GM12878 (cell line): ENCODE measurements at regions not wholly inside any gene's neighbourhood (a gene's known extent, or its start where the extent isn't known, plus 50 kb on each side); places are given as distances from the start of the nearest gene placed in this dataset.

ENCODE experiments used
- ATAC-seq: fragments of 200-7000 bp; cut with Tn5 transposase; 3 replicates; pipeline ENCODE4 v1.9.1; 2020; ENCODE audit warnings: mild to moderate bottlenecking, moderate library complexity
- BruUV-seq: library from RNA; stranded (reverse); fragments of 400-500 nt; replicated peaks from 2 replicates; lab custom pipeline; 2021; lab: Mats Ljungman, UMichigan
- CTCF ChIA-PET: fragments of 300-600 bp; sonication (Branson Sonifier 250); formaldehyde crosslinking; extraction: SDS; loops from one replicate; lab custom pipeline; 2021; ENCODE audit warnings: inconsistent platforms; lab: Yijun Ruan, JAX
- POLR2A ChIA-PET: fragments of 350-600 bp; formaldehyde crosslinking; extraction: SDS; loops from one replicate; lab custom pipeline; 2021; ENCODE audit warnings: inconsistent platforms; lab: Charles Lee
- RAD21 ChIA-PET: fragments of 300-600 bp; sonication (Branson Sonifier 250); formaldehyde crosslinking; loops from one replicate; lab custom pipeline; 2023; ENCODE audit warnings: antibody characterized with exemption; ENCODE audit not compliant: unreplicated experiment; lab: Charles Lee
- SMC1A ChIA-PET: fragments of 300-600 bp; sonication (Branson Sonifier 250); formaldehyde crosslinking; loops from one replicate; lab custom pipeline; 2023; ENCODE audit not compliant: unreplicated experiment, uncharacterized antibody; lab: Charles Lee
- DNase-seq: peaks from one replicate; pipeline ENCODE4 v3.0.0-alpha.2; 2011; ENCODE audit warnings: low read depth, low spot score
- FAIRE-seq: peaks from 3 replicates; lab custom pipeline; 2011; peaks lifted over from hg19 to GRCh38; lab: Jason Lieb, UNC
- H2AFZ ChIP-seq: 2 replicates; pipeline ENCODE4 v1.6.0; 2011; ENCODE audit warnings: low read depth, low read length, control low read depth; ENCODE audit not compliant: control insufficient read depth
- H3K27ac ChIP-seq: 2 replicates; pipeline ENCODE4 v1.5.1; 2011; ENCODE audit warnings: control low read depth; ENCODE audit not compliant: control insufficient read depth, insufficient read depth
- H3K27me3 ChIP-seq, 2 experiments: replicated peaks in 1 of 2; 2 replicates each; pipeline versions ENCODE4 v1.6.0 to v1.6.1; 2011; ENCODE audit warnings: low read length in 1 of 2; ENCODE audit not compliant: control insufficient read depth in 2 of 2, insufficient read depth in 2 of 2
- H3K36me3 ChIP-seq, 2 experiments: 2 replicates each; pipeline ENCODE4 v1.5.1; 2011; ENCODE audit warnings: low read length in 1 of 2; ENCODE audit not compliant: control insufficient read depth in 2 of 2, insufficient read depth in 2 of 2
- H3K4me1 ChIP-seq: 2 replicates; pipeline ENCODE4 v1.6.1; 2011; ENCODE audit warnings: mild to moderate bottlenecking, low read length, moderate library complexity, mixed read lengths; ENCODE audit not compliant: control insufficient read depth, insufficient read depth
- H3K4me2 ChIP-seq: 2 replicates; pipeline ENCODE4 v1.6.0; 2011; ENCODE audit warnings: control low read depth; ENCODE audit not compliant: control insufficient read depth, insufficient read depth
- H3K4me3 ChIP-seq: fragments of 200-600 bp; sonication (generic); 2 replicates; pipeline ENCODE4 v1.5.1; 2016
- H3K79me2 ChIP-seq: 2 replicates; pipeline ENCODE4 v1.6.0; 2011; ENCODE audit warnings: low read length; ENCODE audit not compliant: control insufficient read depth, insufficient read depth
- H3K9ac ChIP-seq: 2 replicates; pipeline ENCODE4 v1.8.0; 2011; ENCODE audit warnings: low read length, control low read depth, mixed read lengths; ENCODE audit not compliant: control insufficient read depth, insufficient read depth
- H3K9me3 ChIP-seq: replicated peaks from 3 replicates; pipeline ENCODE4 v1.5.1; 2011; ENCODE audit warnings: mild to moderate bottlenecking, low read length; ENCODE audit not compliant: control insufficient read depth, insufficient read depth
- H4K20me1 ChIP-seq: 2 replicates; pipeline ENCODE4 v1.6.0; 2011; ENCODE audit not compliant: control insufficient read depth, insufficient read depth
- ASH2L ChIP-seq: fragments of 300-600, 200-600 bp; sonication (generic); IDR thresholded peaks from 2 replicates; pipeline ENCODE4 v1.6.1; 2017; ENCODE audit warnings: low read depth, mild to moderate bottlenecking, borderline replicate concordance
- EGR1 ChIP-seq, 2 experiments: IDR thresholded peaks; 1 replicate in 1 of 2; 2 replicates in 1 of 2; pipeline ENCODE4 v1.6.1; 2011 to 2012; ENCODE audit warnings: low read depth in 2 of 2, low read length in 2 of 2, borderline replicate concordance in 1 of 2, mild to moderate bottlenecking in 1 of 2, moderate library complexity in 1 of 2
- EP300 ChIP-seq, 2 experiments: fragments of 150-350 bp in 1 of 2; IDR thresholded peaks; 2 replicates each; pipeline ENCODE4 v1.6.1; 2011 to 2012; ENCODE audit warnings: low read depth in 2 of 2, low read length in 2 of 2, borderline replicate concordance in 1 of 2, improper control_type of control experiment in 1 of 2, inconsistent platforms in 1 of 2; ENCODE audit not compliant: control insufficient read depth in 1 of 2
- FOXM1 ChIP-seq: IDR thresholded peaks from 2 replicates; pipeline ENCODE4 v1.6.1; 2012; ENCODE audit warnings: low read depth, mild to moderate bottlenecking, inconsistent platforms, low read length, moderate library complexity
- HCFC1 ChIP-seq: fragments of 150-350 bp; IDR thresholded peaks from 2 replicates; pipeline ENCODE4 v1.6.1; 2014; ENCODE audit warnings: low read length
- KAT2A ChIP-seq: conservative IDR thresholded peaks from 2 replicates; pipeline ENCODE4 v1.6.1; 2011; ENCODE audit warnings: low read depth, low read length; ENCODE audit not compliant: control insufficient read depth
- RB1 ChIP-seq: fragments of 450-650 bp; formaldehyde crosslinking; IDR thresholded peaks from 2 replicates; pipeline ENCODE4 v1.6.1; 2017; ENCODE audit warnings: mild to moderate bottlenecking, borderline replicate concordance
- TARDBP ChIP-seq: IDR thresholded peaks from 2 replicates; pipeline ENCODE4 v1.6.1; 2016; ENCODE audit warnings: borderline replicate concordance
- WRNIP1 ChIP-seq: IDR thresholded peaks from 2 replicates; pipeline ENCODE4 v1.6.1; 2011; ENCODE audit warnings: low read depth, low read length, improper control_type of control experiment, borderline replicate concordance
- WGBS: methylation state at CpG from one replicate; pipeline ENCODE4 v1.1.6; 2016; ENCODE audit warnings: low lambda C conversion rate; ENCODE audit not compliant: insufficient replicate concordance, insufficient coverage; ENCODE audit errors: missing lambda C conversion rate; 5-methylcytosine and 5-hydroxymethylcytosine counted together
- in situ Hi-C: fragments of 300-500 bp; cut with MboI; formaldehyde crosslinking; loops from 9 replicates; pipeline ENCODE4 v1.14.3; 2018; ENCODE audit warnings: mixed read lengths
- intact Hi-C: fragments of 100-400 bp; cut with micrococcal nuclease; formaldehyde crosslinking; loops from one replicate; pipeline ENCODE4 v1.14.2; 2022; ENCODE audit not compliant: unreplicated experiment
- TF ChIP-seq, protein P1 (sequence below): fragments of 450-650 bp; formaldehyde crosslinking; IDR thresholded peaks from 2 replicates; pipeline ENCODE4 v1.4.0; 2022; ENCODE audit warnings: mild to moderate bottlenecking, moderate library complexity
- TF ChIP-seq, protein P2 (sequence below): fragments of 450-650 bp; IDR thresholded peaks from 2 replicates; pipeline ENCODE4 v1.6.1; 2017; ENCODE audit warnings: mild to moderate bottlenecking, moderate library complexity
- TF ChIP-seq, protein P3 (sequence below): fragments of 450-650 bp; IDR thresholded peaks from 2 replicates; pipeline ENCODE4 v1.6.1; 2016; ENCODE audit warnings: mild to moderate bottlenecking
- TF ChIP-seq, protein P4 (sequence below): IDR thresholded peaks from 2 replicates; pipeline ENCODE4 v1.6.1; 2012; ENCODE audit warnings: low read depth, low read length, improper control_type of control experiment

DNA sequence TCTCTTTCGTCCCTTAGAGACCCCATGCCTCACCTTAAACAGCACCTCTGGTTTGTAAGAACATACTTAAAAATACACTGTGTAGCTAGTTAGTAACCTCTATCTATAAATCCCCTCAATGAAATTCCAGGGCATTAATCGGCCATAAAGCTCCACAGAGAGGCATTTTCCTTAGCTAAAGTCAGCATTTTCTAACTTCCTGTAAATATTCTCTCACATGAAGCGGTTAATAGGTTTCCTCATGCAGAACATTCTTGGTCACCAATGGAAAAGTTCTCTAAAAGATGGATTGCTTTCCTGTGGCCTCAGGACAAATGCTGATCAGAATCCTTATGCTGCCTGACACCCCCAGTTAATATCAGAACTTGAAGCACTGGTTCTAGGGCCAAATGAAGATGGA lies 248.6 kb upstream of the BOD1L1 start:
- no peak overlapping the region for H3K27ac ChIP-seq
- H3K4me1 ChIP-seq = no peaks in the 10 kb centered on the region
- H3K27me3 ChIP-seq = no peaks in the 10 kb centered on the region
- ATAC-seq (no peak), FAIRE-seq (no peak), DNase-seq (no peak)
- 10% methylated on average over 3 of the region's 3 CpGs for WGBS
- intact Hi-C loops (no loop called here), in situ Hi-C loops (no loop called here)
- BruUV-seq = no TSS peak
- no peak overlapping the region for H2AFZ ChIP-seq
- ChIA-PET CTCF (interaction anchor here (0.6 kb wide), 1 partner anchor 313 kb away, joined by 3 read pairs; no protein-coding TSS in a partner anchor), SMC1A (interaction anchor here (0.6 kb wide), 1 partner anchor 71 kb away, joined by 3 read pairs; no protein-coding TSS in a partner anchor), RAD21 (no interaction called here), POLR2A (no interaction called here)
- H4K20me1 ChIP-seq = no peaks in the 10 kb centered on the region
- H3K79me2 ChIP-seq = no peaks in the 10 kb centered on the region
- H3K4me3 ChIP-seq = no peak overlapping the region
- H3K36me3 ChIP-seq = no peaks in the 10 kb centered on the region
- H3K9ac ChIP-seq = no peak overlapping the region
- no peak overlapping the region for H3K4me2 ChIP-seq
- no peaks in the 10 kb centered on the region for H3K9me3 ChIP-seq
- TF ChIP-seq, protein P1, sequence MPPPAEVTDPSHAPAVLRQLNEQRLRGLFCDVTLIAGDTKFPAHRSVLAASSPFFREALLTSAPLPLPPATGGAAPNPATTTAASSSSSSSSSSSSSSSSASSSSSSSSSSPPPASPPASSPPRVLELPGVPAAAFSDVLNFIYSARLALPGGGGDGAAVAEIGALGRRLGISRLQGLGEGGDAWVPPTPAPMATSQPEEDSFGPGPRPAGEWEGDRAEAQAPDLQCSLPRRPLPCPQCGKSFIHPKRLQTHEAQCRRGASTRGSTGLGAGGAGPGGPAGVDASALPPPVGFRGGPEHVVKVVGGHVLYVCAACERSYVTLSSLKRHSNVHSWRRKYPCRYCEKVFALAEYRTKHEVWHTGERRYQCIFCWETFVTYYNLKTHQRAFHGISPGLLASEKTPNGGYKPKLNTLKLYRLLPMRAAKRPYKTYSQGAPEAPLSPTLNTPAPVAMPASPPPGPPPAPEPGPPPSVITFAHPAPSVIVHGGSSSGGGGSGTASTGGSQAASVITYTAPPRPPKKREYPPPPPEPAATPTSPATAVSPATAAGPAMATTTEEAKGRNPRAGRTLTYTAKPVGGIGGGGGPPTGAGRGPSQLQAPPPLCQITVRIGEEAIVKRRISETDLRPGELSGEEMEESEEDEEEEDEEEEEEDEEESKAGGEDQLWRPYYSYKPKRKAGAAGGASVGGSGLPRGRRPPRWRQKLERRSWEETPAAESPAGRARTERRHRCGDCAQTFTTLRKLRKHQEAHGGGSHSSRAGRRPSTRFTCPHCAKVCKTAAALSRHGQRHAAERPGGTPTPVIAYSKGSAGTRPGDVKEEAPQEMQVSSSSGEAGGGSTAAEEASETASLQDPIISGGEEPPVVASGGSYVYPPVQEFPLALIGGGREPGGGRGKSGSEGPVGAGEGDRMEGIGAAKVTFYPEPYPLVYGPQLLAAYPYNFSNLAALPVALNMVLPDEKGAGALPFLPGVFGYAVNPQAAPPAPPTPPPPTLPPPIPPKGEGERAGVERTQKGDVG = no peak
- TF ChIP-seq, protein P2, sequence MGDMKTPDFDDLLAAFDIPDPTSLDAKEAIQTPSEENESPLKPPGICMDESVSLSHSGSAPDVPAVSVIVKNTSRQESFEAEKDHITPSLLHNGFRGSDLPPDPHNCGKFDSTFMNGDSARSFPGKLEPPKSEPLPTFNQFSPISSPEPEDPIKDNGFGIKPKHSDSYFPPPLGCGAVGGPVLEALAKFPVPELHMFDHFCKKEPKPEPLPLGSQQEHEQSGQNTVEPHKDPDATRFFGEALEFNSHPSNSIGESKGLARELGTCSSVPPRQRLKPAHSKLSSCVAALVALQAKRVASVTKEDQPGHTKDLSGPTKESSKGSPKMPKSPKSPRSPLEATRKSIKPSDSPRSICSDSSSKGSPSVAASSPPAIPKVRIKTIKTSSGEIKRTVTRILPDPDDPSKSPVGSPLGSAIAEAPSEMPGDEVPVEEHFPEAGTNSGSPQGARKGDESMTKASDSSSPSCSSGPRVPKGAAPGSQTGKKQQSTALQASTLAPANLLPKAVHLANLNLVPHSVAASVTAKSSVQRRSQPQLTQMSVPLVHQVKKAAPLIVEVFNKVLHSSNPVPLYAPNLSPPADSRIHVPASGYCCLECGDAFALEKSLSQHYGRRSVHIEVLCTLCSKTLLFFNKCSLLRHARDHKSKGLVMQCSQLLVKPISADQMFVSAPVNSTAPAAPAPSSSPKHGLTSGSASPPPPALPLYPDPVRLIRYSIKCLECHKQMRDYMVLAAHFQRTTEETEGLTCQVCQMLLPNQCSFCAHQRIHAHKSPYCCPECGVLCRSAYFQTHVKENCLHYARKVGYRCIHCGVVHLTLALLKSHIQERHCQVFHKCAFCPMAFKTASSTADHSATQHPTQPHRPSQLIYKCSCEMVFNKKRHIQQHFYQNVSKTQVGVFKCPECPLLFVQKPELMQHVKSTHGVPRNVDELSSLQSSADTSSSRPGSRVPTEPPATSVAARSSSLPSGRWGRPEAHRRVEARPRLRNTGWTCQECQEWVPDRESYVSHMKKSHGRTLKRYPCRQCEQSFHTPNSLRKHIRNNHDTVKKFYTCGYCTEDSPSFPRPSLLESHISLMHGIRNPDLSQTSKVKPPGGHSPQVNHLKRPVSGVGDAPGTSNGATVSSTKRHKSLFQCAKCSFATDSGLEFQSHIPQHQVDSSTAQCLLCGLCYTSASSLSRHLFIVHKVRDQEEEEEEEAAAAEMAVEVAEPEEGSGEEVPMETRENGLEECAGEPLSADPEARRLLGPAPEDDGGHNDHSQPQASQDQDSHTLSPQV = no peak
- TF ChIP-seq HCFC1 (no peak), ASH2L (no peak), TARDBP (no peak), FOXM1 (no peak), EP300 (IDR thresholded peaks at IDR 0.05; ENCODE audit: borderline replicate concordance in 1 of 2, control insufficient read depth in 1 of 2, low read depth in 2 of 2, low read length in 2 of 2) (no peak), RB1 (no peak), KAT2A (no peak), EGR1 (IDR thresholded peaks at IDR 0.05; ENCODE audit: borderline replicate concordance in 1 of 2, low read depth in 2 of 2, low read length in 2 of 2) (no peak), WRNIP1 (no peak)
- TF ChIP-seq, protein P3, sequence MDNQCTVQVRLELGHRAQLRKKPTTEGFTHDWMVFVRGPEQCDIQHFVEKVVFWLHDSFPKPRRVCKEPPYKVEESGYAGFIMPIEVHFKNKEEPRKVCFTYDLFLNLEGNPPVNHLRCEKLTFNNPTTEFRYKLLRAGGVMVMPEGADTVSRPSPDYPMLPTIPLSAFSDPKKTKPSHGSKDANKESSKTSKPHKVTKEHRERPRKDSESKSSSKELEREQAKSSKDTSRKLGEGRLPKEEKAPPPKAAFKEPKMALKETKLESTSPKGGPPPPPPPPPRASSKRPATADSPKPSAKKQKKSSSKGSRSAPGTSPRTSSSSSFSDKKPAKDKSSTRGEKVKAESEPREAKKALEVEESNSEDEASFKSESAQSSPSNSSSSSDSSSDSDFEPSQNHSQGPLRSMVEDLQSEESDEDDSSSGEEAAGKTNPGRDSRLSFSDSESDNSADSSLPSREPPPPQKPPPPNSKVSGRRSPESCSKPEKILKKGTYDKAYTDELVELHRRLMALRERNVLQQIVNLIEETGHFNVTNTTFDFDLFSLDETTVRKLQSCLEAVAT = no peak
- TF ChIP-seq, protein P4, sequence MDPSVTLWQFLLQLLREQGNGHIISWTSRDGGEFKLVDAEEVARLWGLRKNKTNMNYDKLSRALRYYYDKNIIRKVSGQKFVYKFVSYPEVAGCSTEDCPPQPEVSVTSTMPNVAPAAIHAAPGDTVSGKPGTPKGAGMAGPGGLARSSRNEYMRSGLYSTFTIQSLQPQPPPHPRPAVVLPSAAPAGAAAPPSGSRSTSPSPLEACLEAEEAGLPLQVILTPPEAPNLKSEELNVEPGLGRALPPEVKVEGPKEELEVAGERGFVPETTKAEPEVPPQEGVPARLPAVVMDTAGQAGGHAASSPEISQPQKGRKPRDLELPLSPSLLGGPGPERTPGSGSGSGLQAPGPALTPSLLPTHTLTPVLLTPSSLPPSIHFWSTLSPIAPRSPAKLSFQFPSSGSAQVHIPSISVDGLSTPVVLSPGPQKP = no peak
